ENCODE measurements at regions not wholly inside any gene's neighbourhood (a gene's known extent, or its start where the extent isn't known, plus 50 kb on each side); places are given as distances from the start of the nearest gene placed in this dataset.

GRCh38 chr1:50264590-50264989 is 155.9 kb downstream of the ELAVL4 start (continued):
- TF ChIP-seq CREB5 (CRISPR knock-in tag; IDR thresholded peaks at IDR 0.05) (no peak), JUN (IDR thresholded peaks at IDR 0.05; ENCODE audit: borderline replicate concordance, low read depth, low read length) (no peak), JUN (CRISPR knock-in tag; IDR thresholded peaks at IDR 0.05; ENCODE audit: borderline replicate concordance) (no peak), ZNF707 (CRISPR knock-in tag; conservative IDR thresholded peaks at IDR 0.05) (no peak), SIRT6 (IDR thresholded peaks at IDR 0.05; ENCODE audit: low read depth, low read length) (no peak), ELF1 (tag; IDR thresholded peaks at IDR 0.05) (no peak), NFE2 (IDR thresholded peaks at IDR 0.05; ENCODE audit: low read depth) (no peak), NELFE (IDR thresholded peaks at IDR 0.05; ENCODE audit: insufficient read depth, insufficient read length) (no peak), HLTF (IDR thresholded peaks at IDR 0.05) (no peak), ZEB2 (IDR thresholded peaks at IDR 0.05) (no peak), SNRNP70 (optimal IDR thresholded peaks at IDR 0.05; ENCODE audit: low read depth, low read length) (no peak), FOXA1 (IDR thresholded peaks at IDR 0.05; ENCODE audit: borderline replicate concordance) (no peak), PHB (CRISPR knock-in tag; IDR thresholded peaks at IDR 0.05) (no peak), DNMT1 (IDR thresholded peaks at IDR 0.05) (no peak)

- TF ChIP-seq CTCF (IDR thresholded peaks at IDR 0.05 in 2 of 3, conservative IDR thresholded peaks at IDR 0.05 in 1 of 3; ENCODE audit: insufficient read depth in 2 of 3, low read depth in 1 of 3, low read length in 3 of 3) (no peak), CHD4 (IDR thresholded peaks at IDR 0.05; ENCODE audit: insufficient read depth, insufficient replicate concordance, low read depth, low read length, poor library complexity, severe bottlenecking) (no peak), MITF (IDR thresholded peaks at IDR 0.05) (no peak), CBX3 (IDR thresholded peaks at IDR 0.05; ENCODE audit: borderline replicate concordance in 1 of 2, low read length in 2 of 2) (no peak), ZNF76 (CRISPR knock-in tag; IDR thresholded peaks at IDR 0.05; ENCODE audit: borderline replicate concordance) (no peak), FOXK1 (CRISPR knock-in tag; IDR thresholded peaks at IDR 0.05; ENCODE audit: borderline replicate concordance) (no peak), ZNF146 (CRISPR knock-in tag; IDR thresholded peaks at IDR 0.05; ENCODE audit: unreplicated experiment) (no peak)
- Histone ChIP-seq H3K4me3 (no peak overlapping the region), H3K27ac (ENCODE audit: extremely low read depth, low read depth, low read length) (no peak overlapping the region), H3K4me2 (ENCODE audit: insufficient read depth, low read length) (no peak overlapping the region), H3K9me3 (replicated peaks; ENCODE audit: control insufficient read depth, insufficient read depth, low read depth, low read length) (no peaks in the 10 kb centered on the region), H3K9me1 (ENCODE audit: control insufficient read depth, insufficient read depth, low read length) (no peaks in the 10 kb centered on the region), H3K79me2 (ENCODE audit: control insufficient read depth, insufficient read depth, low read length) (no peaks in the 10 kb centered on the region), H3K27me3 (ENCODE audit: control insufficient read depth in 2 of 2, insufficient read depth in 2 of 2, low read length in 2 of 2) (no peaks in the 10 kb centered on the region), H3K4me1 (replicated peaks in 1 of 2; ENCODE audit: control insufficient read depth in 2 of 2, insufficient read depth in 2 of 2, low read length in 2 of 2) (no peaks in the 10 kb centered on the region), H2AFZ (ENCODE audit: low read depth, low read length) (no peak overlapping the region), H3K36me3 (ENCODE audit: control insufficient read depth, insufficient read depth, low read length) (no peaks in the 10 kb centered on the region), H3K9ac (ENCODE audit: insufficient read depth in 1 of 2, low read depth in 2 of 2, low read length in 2 of 2) (no peak overlapping the region), H4K20me1 (replicated peaks; ENCODE audit: control insufficient read depth, insufficient read depth, low read length) (no peaks in the 10 kb centered on the region)
- no peak for DNase-seq (ENCODE audit: extremely low read depth in 1 of 4, low spot score in 3 of 4)
- in situ Hi-C loops (cut with MboI) = no loop called here
- no TSS peak for BruUV-seq (replicated peaks)
- POLR2A ChIA-PET = interaction anchor here (0.5 kb wide), 1 partner anchor 16 kb away, joined by 3 read pairs; no protein-coding TSS in a partner anchor
- WGBS (ENCODE audit: insufficient coverage, low coverage, missing lambda C conversion rate) = 0% methylated on average over 1 of the region's 1 CpG
- intact Hi-C loops (cut with micrococcal nuclease) = no loop called here
- no peak for FAIRE-seq
- CTCF ChIA-PET (ENCODE audit: low intra/inter-chr PET ratio) = no interaction called here
- no peak for ATAC-seq
These were observed 153.7 kb downstream of the ELAVL4 start for GRCh38 chr1:50262436-50262835.
